SK-N-MC (cell line): ENCODE measurements at regions not wholly inside any gene's neighbourhood (a gene's known extent, or its start where the extent isn't known, plus 50 kb on each side); places are given as distances from the start of the nearest gene placed in this dataset.

Experiments used
- DNase-seq: peaks from one replicate; pipeline ENCODE4 v3.0.0-alpha.2; 2011; ENCODE audit warnings: low read depth, low spot score
- H3K27ac ChIP-seq: fragments of 200-600 bp; sonication (generic); 2 replicates; pipeline ENCODE4 v1.5.1; 2016; ENCODE audit warnings: mixed run types
- H3K36me3 ChIP-seq: fragments of 200-600 bp; sonication (generic); 2 replicates; pipeline ENCODE4 v1.6.1; 2017; ENCODE audit warnings: antibody characterized with exemption, low read length, mixed read lengths; ENCODE audit not compliant: insufficient read depth
- H3K4me3 ChIP-seq: fragments of 200-600 bp; sonication (generic); 2 replicates; pipeline ENCODE4 v1.5.1; 2016
- H3K9ac ChIP-seq: fragments of 200-600 bp; sonication (generic); 2 replicates; pipeline ENCODE4 v1.8.0; 2017; ENCODE audit warnings: mixed run types, mixed read lengths; ENCODE audit not compliant: insufficient read length
- H3K9me3 ChIP-seq: fragments of 200-600 bp; sonication (generic); 2 replicates; pipeline ENCODE4 v1.6.1; 2017; ENCODE audit warnings: low read depth, mild to moderate bottlenecking, antibody characterized with exemption, low read length, moderate library complexity, mixed read lengths
- EZH2 ChIP-seq: fragments of 200-600 bp; sonication (generic); IDR thresholded peaks from one replicate; pipeline ENCODE4 v1.6.1; 2017; ENCODE audit warnings: antibody characterized with exemption
- FOXP2 ChIP-seq: optimal IDR thresholded peaks from 2 replicates; pipeline ENCODE3; 2011; ENCODE audit warnings: mild to moderate bottlenecking, moderate library complexity; ENCODE audit not compliant: insufficient read depth; ENCODE audit errors: extremely low read length, control extremely low read depth
- POLR2AphosphoS5 ChIP-seq: IDR thresholded peaks from 2 replicates; pipeline ENCODE4 v1.6.1; 2012; ENCODE audit warnings: mild to moderate bottlenecking, low read depth, low read length, borderline replicate concordance

DNA sequence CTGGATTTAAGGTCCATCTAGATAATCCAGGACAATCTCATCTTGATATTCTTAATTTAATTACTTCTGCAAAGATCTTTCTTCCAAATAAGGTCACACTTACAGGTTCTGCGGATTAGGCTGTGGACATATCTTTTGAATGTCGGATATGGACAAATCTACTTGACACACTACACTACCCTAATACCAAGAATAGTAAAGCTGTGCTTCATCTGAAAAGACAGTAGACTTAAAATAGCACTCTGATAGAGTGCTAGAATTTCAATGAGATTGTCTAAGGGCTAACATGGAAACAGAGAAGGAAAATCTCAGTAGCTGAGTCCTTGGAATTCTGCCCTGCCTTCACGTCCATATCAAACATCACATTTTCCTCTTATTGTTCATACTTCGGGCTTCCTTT is 1238.0 kb downstream of the EPHA7 start:
- no peak overlapping the region for H3K9ac ChIP-seq
- no peak overlapping the region for H3K4me3 ChIP-seq
- TF ChIP-seq POLR2AphosphoS5 (no peak), FOXP2 (no peak), EZH2 (no peak)
- no peak for DNase-seq
- no peaks in the 10 kb centered on the region for H3K36me3 ChIP-seq
- H3K27ac ChIP-seq: no peak overlapping the region
- no peaks in the 10 kb centered on the region for H3K9me3 ChIP-seq

DNA sequence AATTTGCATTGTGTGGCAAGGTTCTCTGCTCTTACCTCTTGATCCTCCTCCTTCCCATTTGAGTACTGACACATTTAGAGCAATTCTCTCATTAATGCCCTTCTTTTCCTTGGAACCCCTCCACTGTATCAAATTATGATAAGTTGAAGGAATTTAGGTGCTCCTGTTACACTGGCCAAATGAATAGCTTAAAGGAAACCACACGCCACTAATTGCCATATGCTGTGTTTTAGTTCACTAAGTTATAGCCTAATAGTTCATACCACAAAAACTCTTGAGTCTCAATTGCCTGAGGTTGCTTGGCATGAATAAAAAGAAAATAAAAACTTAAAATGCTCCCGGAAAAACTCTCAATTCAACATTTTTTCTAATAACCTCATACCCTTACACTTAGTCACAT is 1239.3 kb downstream of the EPHA7 start:
- DNase-seq: peak; percentile 85
- no peak overlapping the region for H3K9ac ChIP-seq
- H3K9me3 ChIP-seq: no peaks in the 10 kb centered on the region
- no peak overlapping the region for H3K27ac ChIP-seq
- TF ChIP-seq FOXP2: no peak
- TF ChIP-seq POLR2AphosphoS5: peak; percentile 54; the same call in 1 of the 2 replicates
- TF ChIP-seq EZH2: no peak
- no peaks in the 10 kb centered on the region for H3K36me3 ChIP-seq
- H3K4me3 ChIP-seq: no peak overlapping the region

DNA sequence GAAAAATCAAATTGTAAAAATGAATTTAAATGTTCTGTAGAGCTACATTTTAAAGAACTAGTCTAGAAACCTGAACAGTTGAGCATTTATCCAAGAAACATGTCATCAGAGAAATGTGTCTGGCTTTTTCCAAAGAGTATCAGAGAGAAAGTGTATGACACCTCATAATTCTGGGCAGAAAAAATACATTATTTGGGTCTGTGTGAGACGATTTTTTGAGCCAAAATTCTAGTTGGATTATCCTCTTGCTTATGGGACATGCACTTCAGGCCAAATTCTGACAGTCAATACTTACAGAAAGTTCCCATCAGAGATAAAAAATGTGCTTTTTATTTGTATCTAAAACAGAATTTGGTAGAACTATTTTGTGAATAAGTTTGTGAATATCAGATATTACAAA is 1242.7 kb downstream of the EPHA7 start:
- Histone ChIP-seq H3K36me3 (no peaks in the 10 kb centered on the region), H3K27ac (no peak overlapping the region), H3K4me3 (no peak overlapping the region), H3K9me3 (no peaks in the 10 kb centered on the region), H3K9ac (no peak overlapping the region)
- no peak for DNase-seq
- TF ChIP-seq POLR2AphosphoS5 (no peak), FOXP2 (no peak), EZH2 (no peak)

DNA sequence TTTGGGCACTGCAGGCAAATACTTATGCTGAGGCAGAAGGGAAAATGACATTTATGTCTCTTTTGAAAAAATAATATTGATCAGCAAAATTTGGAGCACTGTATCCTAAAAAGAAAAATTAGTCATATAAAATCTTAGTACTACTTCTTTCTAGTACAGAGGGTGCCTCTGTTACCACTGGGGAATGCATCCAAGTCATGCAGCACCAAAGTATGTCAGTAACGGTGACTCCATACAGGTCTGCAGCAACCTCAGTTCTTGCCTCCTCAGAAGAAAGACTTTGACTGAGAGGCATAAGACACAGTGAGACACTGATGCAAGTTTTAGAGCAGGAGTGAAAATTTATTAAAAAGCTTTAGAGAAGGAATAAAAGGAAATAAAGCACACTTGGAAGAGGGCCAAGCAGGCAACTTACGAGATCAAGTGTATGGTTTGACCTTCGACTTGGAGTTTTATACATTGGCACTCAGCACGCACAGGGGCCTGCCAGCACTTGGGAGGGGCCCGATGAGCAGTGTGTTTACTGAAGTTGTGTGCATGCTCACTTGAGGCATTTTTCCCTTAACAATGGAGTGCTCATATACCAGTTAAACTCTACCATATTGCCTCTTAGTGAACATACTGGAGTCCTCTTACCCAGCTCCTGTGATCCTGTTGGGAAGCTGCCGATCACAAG is 1244.8 kb downstream of the EPHA7 start:
- H3K36me3 ChIP-seq: no peaks in the 10 kb centered on the region
- H3K9me3 ChIP-seq: no peaks in the 10 kb centered on the region
- TF ChIP-seq POLR2AphosphoS5: no peak
- TF ChIP-seq EZH2: no peak
- TF ChIP-seq FOXP2: no peak
- H3K4me3 ChIP-seq: no peak overlapping the region
- no peak for DNase-seq
- no peak overlapping the region for H3K27ac ChIP-seq
- no peak overlapping the region for H3K9ac ChIP-seq

DNA sequence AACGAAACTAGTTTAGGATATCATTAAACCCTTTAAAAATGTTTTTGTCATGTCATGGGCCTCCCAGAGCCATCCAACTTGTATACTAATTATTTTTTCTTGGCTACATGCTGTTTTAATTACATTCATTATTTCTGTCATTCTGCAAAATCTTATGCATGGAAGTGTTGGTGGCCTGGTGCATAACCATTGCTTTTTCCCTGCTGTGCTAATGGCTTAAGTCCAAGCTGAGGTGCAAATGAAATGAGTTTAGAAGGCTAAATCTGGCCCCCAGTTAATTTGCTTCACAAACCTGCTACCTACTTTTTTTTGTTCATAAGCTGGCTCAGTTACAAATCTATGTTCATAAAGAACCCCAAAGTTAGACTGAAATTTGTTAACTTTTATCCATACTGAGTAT is 1249.9 kb downstream of the EPHA7 start:
- TF ChIP-seq FOXP2 (no peak), POLR2AphosphoS5 (no peak), EZH2 (no peak)
- no peaks in the 10 kb centered on the region; the same call in 1 of the 2 replicates for H3K9me3 ChIP-seq
- DNase-seq: no peak

DNA sequence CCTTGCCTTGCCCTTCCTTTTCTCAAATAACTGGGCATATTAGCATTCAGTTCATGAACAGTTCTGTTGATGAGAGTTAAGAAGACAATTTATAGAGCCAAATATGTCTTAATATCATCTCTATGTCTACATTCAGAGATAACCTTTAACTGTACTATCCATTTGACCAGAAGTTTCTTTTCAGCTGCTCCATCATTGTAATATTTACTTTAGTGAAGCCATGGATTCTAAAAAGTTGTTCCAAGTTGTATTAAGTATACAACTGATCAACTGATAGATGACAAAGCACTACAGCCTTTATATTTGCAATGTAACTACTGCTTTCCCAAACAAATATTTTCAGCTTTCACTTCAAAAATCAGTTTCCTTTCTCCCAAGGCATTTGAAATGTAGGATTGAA is 1252.7 kb downstream of the EPHA7 start:
- no peaks in the 10 kb centered on the region for H3K36me3 ChIP-seq
- TF ChIP-seq EZH2: no peak
- TF ChIP-seq POLR2AphosphoS5: no peak

More for the DNA sequence above, 1249.9 kb downstream of the EPHA7 start:
- no peaks in the 10 kb centered on the region for H3K36me3 ChIP-seq
- H3K27ac ChIP-seq: no peak overlapping the region
- H3K4me3 ChIP-seq: no peak overlapping the region
- no peak overlapping the region for H3K9ac ChIP-seq

DNA sequence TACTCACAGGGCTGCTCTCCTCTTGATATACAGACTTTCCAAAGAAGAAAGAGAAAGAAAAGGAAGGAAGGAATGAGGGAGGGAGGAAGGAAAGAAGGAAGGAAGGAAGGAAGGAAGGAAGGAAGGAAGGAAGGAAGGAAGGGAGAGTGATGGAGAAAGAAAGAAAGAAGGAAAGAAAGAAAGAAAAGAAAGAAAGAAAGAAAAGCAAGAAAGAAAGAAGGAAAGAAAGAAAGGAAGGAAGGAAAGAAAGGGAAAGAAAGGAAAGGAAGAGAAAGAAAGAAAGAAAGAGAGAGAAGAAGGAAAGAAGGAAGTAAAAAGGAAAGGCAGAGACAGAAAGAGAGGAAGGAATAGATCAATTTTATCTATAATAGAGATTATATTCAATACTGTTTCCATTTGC is 1257.4 kb downstream of the EPHA7 start:
- no peaks in the 10 kb centered on the region for H3K36me3 ChIP-seq
- no peak overlapping the region for H3K9ac ChIP-seq
- TF ChIP-seq FOXP2 (no peak), POLR2AphosphoS5 (no peak), EZH2 (no peak)
- DNase-seq: no peak
- H3K27ac ChIP-seq: no peak overlapping the region
- no peaks in the 10 kb centered on the region; the same call in 1 of the 2 replicates for H3K9me3 ChIP-seq
- no peak overlapping the region for H3K4me3 ChIP-seq

More for the DNA sequence above, 1252.7 kb downstream of the EPHA7 start:
- no peaks in the 10 kb centered on the region; the same call in 1 of the 2 replicates for H3K9me3 ChIP-seq
- DNase-seq: no peak
- H3K9ac ChIP-seq: no peak overlapping the region
- H3K4me3 ChIP-seq: no peak overlapping the region
- H3K27ac ChIP-seq: no peak overlapping the region

DNA sequence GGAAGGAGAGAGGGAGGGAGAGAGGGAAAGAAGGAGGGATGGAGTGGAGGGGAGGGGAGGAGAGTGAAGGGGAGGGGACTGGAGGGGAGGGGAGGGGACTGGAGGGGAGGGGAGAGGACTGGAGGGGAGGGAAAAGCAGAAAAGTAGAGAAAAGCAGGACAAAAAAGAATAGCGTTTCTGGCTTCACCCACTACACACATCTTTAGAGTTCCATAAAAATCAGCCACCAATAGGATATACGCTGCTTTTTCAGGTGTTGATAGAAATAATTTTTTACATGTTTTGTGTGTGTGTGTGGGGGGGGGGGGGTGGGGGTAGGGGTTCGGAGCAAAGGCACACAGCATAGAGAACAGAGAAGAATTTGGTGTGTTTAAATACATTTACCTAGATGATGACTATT is 1259.1 kb downstream of the EPHA7 start:
- no peak overlapping the region for H3K27ac ChIP-seq
- no peak for TF ChIP-seq POLR2AphosphoS5
- no peak for TF ChIP-seq FOXP2
- no peak for TF ChIP-seq EZH2
- no peaks in the 10 kb centered on the region; the same call in 1 of the 2 replicates for H3K9me3 ChIP-seq
- no peaks in the 10 kb centered on the region for H3K36me3 ChIP-seq
- H3K4me3 ChIP-seq: no peak overlapping the region
- no peak for DNase-seq
- H3K9ac ChIP-seq: no peak overlapping the region

DNA sequence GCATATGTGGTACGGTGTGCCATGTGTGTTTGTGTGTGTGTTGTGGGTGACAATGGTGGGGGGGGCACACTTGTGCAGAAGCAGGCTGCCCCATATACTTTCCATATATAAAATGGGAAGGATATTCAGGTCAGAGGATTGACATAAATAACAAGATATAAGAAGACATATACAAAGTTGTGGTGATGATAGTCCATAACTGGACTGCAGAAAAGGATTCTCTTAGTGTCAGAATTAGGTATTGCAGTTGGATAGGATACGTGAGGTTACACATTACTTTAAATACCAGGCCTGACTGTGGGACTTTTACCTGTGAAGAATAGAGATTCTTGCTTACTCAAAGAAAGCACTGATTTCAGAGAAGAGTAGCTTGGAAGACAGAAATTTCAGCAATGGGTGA is 1260.3 kb downstream of the EPHA7 start:
- no peaks in the 10 kb centered on the region for H3K36me3 ChIP-seq
- H3K9ac ChIP-seq: no peak overlapping the region
- DNase-seq: no peak
- H3K9me3 ChIP-seq: no peaks in the 10 kb centered on the region
- no peak overlapping the region for H3K27ac ChIP-seq
- H3K4me3 ChIP-seq: no peak overlapping the region
- TF ChIP-seq FOXP2: no peak
- TF ChIP-seq POLR2AphosphoS5: no peak
- no peak for TF ChIP-seq EZH2
